Activated naive CD4-positive, alpha-beta T cell treated with Interleukin-2 at 50 U/mL for 16 hours (primary cell): ENCODE measurements at regions not wholly inside any gene's neighbourhood (a gene's known extent, or its start where the extent isn't known, plus 50 kb on each side); places are given as distances from the start of the nearest gene placed in this dataset.

Experiments used
- DNase-seq: peaks from one replicate; pipeline ENCODE4 v3.0.0-alpha.2; 2020

DNA sequence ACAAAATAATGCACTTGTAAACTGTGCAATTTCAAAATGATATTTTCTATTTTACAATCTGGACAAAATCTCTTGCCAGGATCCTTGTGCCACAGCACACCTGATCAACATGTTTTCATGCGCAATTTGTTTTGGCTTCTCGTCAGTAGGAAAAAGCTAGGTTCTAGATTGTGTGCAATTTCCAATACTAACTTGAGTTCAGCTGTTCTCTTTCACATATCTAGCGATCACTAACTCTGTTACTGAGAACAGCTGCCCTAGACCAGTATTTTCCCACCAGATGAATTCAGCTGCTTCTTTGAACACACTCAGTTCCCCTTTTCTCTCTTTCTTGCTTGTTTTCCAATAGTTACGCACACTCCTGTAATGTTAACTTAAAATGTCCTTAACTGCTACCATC is 131.2 kb downstream of the MAGEB5 start:
- no peak for DNase-seq

DNA sequence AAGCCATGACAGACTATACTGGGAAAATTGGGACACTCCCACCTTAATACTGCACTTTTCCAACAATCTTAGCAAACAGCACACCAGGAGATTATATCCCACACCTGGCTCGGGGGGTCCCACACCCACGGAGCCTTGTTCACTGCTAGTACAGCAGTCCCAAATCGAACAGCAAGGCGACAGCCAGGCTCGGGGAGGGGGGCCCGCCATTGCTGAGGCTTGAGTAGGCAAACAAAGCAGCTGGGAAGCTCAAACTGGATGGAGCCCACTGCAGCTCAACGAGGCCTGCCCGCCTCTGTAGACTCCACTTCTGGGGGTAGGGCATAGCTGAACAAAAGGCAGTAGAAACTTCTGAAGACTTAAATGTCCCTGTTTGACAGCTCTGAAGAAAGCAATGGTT is 118.3 kb downstream of the MAGEB5 start:
- no peak for DNase-seq

DNA sequence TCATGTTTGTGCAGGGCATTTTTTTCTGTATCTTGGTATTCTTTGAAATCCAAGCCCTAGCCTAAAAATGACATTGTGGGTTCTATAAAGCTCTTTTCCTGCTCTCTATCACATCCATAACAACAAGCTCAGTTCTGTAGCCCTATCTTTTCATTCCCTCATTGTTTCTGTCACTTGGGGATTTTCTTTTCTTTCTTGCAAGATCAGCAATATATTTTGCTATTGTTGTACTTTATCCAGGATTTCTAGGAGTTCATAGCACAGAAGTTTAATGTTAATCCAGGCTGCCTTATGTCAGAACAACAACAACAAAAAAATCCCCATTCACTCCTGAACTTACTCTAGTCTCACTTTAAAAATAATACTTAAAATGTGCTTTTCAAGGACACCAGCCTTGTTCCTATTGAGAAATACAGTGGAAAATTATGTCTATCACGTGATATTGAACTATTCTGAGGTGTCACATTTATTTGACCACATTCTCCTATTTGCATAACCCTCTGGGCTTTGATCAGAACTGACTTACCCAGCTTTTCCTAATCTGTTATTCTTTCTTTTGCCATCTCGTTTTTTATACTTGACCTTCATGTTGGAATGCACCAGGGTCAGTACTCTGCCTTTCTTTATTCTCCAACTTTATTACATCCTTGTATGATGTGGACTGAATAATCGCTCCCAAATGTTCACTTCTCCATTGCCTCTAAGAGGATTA is 112.8 kb downstream of the MAGEB5 start:
- DNase-seq, result no peak

DNA sequence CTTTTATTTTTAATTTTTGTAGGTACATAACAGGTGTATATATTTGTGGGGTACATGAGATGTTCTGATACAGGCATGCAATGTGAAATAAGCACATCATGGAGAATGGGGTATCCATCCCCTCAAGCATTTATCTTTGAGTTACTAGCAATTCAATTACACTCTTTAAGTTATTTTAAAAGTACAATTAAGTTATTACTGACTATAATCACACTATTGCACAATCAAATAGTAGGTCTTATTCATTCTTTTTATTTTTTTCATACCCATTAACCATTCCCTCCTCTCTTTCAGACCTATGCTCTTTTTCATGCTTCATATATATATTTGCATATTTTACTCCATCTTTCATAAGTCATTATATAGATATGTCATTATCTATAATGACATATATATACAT is 93.3 kb downstream of the MAGEB5 start:
- no peak for DNase-seq

DNA sequence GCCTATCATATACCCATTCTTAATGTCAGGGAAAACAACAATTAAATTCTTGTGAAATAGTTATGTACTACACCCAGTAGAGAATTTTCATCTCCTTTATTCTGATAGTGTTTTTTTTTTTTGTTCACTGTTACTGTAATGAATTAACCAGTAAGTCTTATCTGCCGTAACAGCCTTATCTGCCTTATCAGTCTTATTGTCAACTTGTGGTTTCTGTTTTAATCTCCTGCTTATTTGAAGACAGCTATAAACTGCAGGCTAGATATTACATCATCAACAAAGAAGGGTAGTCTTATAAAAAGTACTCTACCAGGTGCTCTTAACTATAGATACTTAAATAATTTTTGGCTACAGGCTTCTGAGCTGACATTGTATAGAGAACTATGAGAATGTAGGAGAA is 79.5 kb downstream of the MAGEB5 start:
- no peak for DNase-seq

DNA sequence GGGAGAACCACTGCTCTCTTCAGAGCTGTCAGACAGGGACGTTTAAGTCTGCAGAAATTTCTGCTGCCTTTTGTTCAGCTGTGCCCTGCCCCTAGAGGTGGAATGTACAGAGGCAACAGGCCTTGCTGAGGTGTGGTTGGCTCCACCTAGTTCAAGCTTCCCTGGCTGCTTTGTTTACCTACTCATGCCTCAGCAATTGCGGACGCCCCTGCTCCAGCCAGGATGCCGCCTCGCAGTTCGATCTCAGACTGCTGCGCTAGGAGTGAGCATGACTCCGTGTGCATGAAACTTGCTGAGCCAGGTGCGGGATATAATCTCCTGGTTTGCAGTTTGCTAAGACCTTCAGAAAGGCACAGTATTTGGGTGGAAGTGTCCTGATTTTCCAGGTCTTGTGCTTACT is 70.9 kb downstream of the MAGEB5 start:
- no peak for DNase-seq
